HG02588 (cell line): ENCODE measurements at regions not wholly inside any gene's neighbourhood (a gene's known extent, or its start where the extent isn't known, plus 50 kb on each side); places are given as distances from the start of the nearest gene placed in this dataset.
"Not testable (repeated sequence)": the region's sequence is repeated elsewhere in the genome, so short reads cannot be mapped to it uniquely, and the experiment has no call there.

Experiments used
- ATAC-seq: cut with Tn5 transposase; IDR thresholded peaks from one replicate; pipeline ENCODE4 v1.9.1; 2021; ENCODE audit warnings: mild to moderate bottlenecking, moderate library complexity; ENCODE audit not compliant: unreplicated experiment

DNA sequence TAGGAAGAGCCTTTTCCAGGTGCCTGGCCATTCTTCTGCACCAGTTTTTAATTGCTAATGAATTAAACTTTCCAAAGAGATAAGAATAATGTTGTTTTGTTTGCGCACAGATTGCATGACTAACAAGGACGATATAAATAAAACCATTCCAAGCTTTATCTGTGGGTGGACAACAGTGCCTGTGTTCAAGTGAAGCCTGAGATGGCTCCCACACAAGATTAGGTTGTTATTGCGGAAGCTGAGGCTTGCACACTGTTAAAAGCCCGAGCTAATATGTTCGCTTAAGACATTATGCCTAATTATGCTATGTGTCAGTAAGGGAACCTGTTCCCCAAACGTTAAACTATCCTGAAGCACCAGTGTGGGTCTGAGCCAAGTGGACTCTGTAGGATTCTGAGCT is 58.5 kb upstream of the NBPF11 start:
- not testable (repeated sequence) for ATAC-seq

DNA sequence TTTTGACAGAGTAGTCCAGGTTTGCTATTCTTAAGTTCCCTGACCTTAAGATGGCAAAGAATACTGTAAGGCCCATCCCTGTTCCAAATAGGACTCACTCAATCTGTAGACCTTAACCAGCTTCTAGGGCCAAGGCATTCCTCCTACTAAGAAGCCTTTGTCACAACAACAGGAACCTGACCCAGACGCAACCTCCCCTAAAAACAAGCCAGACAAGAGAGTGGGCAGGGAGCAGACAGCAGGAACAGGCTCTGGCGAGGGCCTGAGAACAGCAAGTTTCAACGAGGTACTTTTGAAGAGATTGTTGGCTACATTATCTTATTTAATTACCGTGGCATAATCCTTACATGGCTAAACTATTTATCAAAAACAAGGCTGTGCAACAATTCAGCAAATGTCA is 58.1 kb upstream of the NBPF11 start:
- not testable (repeated sequence) for ATAC-seq

DNA sequence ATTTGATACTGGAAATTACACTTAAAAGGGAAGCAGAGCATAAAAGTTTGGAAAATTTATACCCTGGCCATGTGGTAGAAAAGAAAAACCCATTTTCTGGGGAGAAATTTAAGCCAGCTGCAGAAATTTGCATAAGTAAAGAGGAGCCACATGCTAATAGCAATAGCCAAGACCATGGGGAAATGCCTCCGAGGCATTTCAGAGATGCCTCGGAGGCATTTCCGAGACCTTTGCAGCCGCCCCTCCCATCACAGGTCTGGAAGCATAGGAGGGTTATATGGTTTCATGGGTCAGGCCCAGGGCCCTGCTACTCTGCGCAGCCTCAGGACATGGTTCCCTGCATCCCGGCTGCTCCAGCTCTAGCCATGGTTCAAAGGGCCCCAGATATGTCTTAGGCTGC is 49.9 kb upstream of the NBPF11 start:
- not testable (repeated sequence) for ATAC-seq
